ENCODE measurements at regions not wholly inside any gene's neighbourhood (a gene's known extent, or its start where the extent isn't known, plus 50 kb on each side); places are given as distances from the start of the nearest gene placed in this dataset.

GRCh38 chr7:35995334-35995733 lies 157.7 kb upstream of the EEPD1 start:
- no peaks in the 10 kb centered on the region for H3K9me1 ChIP-seq (ENCODE audit: control insufficient read depth, insufficient read depth, low read length)
- H3K27me3 ChIP-seq (ENCODE audit: control insufficient read depth in 2 of 2, insufficient read depth in 2 of 2, low read length in 2 of 2), result no peaks in the 10 kb centered on the region; a peak in 1 of 5 replicates
- DNase-seq (ENCODE audit: extremely low read depth in 1 of 4, low spot score in 3 of 4) (no peak), ATAC-seq (no peak), FAIRE-seq (no peak)
- H2AFZ ChIP-seq (ENCODE audit: low read depth, low read length), result no peak overlapping the region
- BruUV-seq (replicated peaks), result no TSS peak
- H3K4me1 ChIP-seq (replicated peaks in 1 of 2; ENCODE audit: control insufficient read depth in 2 of 2, insufficient read depth in 2 of 2, low read length in 2 of 2), result no peaks in the 10 kb centered on the region
- TF ChIP-seq ZNF77 (CRISPR knock-in tag; IDR thresholded peaks at IDR 0.05) (no peak), PRDM10 (IDR thresholded peaks at IDR 0.05; ENCODE audit: partially characterized antibody) (no peak), PURB (CRISPR knock-in tag; IDR thresholded peaks at IDR 0.05; ENCODE audit: low read depth) (no peak), FOXM1 (IDR thresholded peaks at IDR 0.05; ENCODE audit: low read depth) (no peak), FOXM1 (CRISPR knock-in tag; IDR thresholded peaks at IDR 0.05; ENCODE audit: low read depth) (no peak), TEAD1 (CRISPR knock-in tag; IDR thresholded peaks at IDR 0.05) (no peak), PHB (CRISPR knock-in tag; IDR thresholded peaks at IDR 0.05) (no peak), KHSRP (IDR thresholded peaks at IDR 0.05) (no peak), HCFC1 (IDR thresholded peaks at IDR 0.05; ENCODE audit: low read depth, low read length) (no peak), NUFIP1 (IDR thresholded peaks at IDR 0.05; ENCODE audit: partially characterized antibody) (no peak), ATF7 (IDR thresholded peaks at IDR 0.05) (no peak), SAFB (IDR thresholded peaks at IDR 0.05; ENCODE audit: borderline replicate concordance, low read depth, low read length) (no peak), SMARCA5 (IDR thresholded peaks at IDR 0.05) (no peak), ZBTB5 (IDR thresholded peaks at IDR 0.05) (no peak)
- TF ChIP-seq, protein P1, sequence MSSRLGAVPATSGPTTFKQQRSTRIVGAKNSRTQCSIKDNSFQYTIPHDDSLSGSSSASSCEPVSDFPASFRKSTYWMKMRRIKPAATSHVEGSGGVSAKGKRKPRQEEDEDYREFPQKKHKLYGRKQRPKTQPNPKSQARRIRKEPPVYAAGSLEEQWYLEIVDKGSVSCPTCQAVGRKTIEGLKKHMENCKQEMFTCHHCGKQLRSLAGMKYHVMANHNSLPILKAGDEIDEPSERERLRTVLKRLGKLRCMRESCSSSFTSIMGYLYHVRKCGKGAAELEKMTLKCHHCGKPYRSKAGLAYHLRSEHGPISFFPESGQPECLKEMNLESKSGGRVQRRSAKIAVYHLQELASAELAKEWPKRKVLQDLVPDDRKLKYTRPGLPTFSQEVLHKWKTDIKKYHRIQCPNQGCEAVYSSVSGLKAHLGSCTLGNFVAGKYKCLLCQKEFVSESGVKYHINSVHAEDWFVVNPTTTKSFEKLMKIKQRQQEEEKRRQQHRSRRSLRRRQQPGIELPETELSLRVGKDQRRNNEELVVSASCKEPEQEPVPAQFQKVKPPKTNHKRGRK (tag; IDR thresholded peaks at IDR 0.05), result no peak
- ChIA-PET POLR2A (interaction anchor here (1.0 kb wide), 1 partner anchor 28 kb away, joined by 3 read pairs; no protein-coding TSS in a partner anchor), CTCF (ENCODE audit: low intra/inter-chr PET ratio) (no interaction called here)
- H3K36me3 ChIP-seq (ENCODE audit: control insufficient read depth, insufficient read depth, low read length), result no peaks in the 10 kb centered on the region
- intact Hi-C loops (cut with micrococcal nuclease), result no loop called here
- H3K4me3 ChIP-seq, result no peak overlapping the region
- H3K4me2 ChIP-seq (ENCODE audit: insufficient read depth, low read length), result no peak overlapping the region
- in situ Hi-C loops (cut with MboI), result no loop called here
- H3K9ac ChIP-seq (ENCODE audit: insufficient read depth in 1 of 2, low read depth in 2 of 2, low read length in 2 of 2), result no peak overlapping the region
- H4K20me1 ChIP-seq (replicated peaks; ENCODE audit: control insufficient read depth, insufficient read depth, low read length), result no peaks in the 10 kb centered on the region
- H3K27ac ChIP-seq (ENCODE audit: extremely low read depth, low read depth, low read length), result no peak overlapping the region
- no peaks in the 10 kb centered on the region for H3K79me2 ChIP-seq (ENCODE audit: control insufficient read depth, insufficient read depth, low read length)
- no peaks in the 10 kb centered on the region for H3K9me3 ChIP-seq (replicated peaks; ENCODE audit: control insufficient read depth, insufficient read depth, low read depth, low read length)
- WGBS (ENCODE audit: insufficient coverage, low coverage, missing lambda C conversion rate), result 5% methylated on average over 4 of the region's 4 CpGs
